Ishikawa (cell line): ENCODE measurements at regions not wholly inside any gene's neighbourhood (a gene's known extent, or its start where the extent isn't known, plus 50 kb on each side); places are given as distances from the start of the nearest gene placed in this dataset.

Experiments used
- CEBPB ChIP-seq: IDR thresholded peaks from 2 replicates; pipeline ENCODE4 v1.6.1; 2012
- CREB1 ChIP-seq: IDR thresholded peaks from 2 replicates; pipeline ENCODE4 v1.6.1; 2012; ENCODE audit warnings: low read depth
- EGR1 ChIP-seq: IDR thresholded peaks from 2 replicates; pipeline ENCODE4 v1.6.1; 2012
- EP300 ChIP-seq: IDR thresholded peaks from 2 replicates; pipeline ENCODE4 v1.6.1; 2012; ENCODE audit warnings: borderline replicate concordance
- FOXM1 ChIP-seq: IDR thresholded peaks from 2 replicates; pipeline ENCODE4 v1.6.1; 2012; ENCODE audit warnings: low read depth, borderline replicate concordance
- NFIC ChIP-seq: IDR thresholded peaks from 2 replicates; pipeline ENCODE4 v1.6.1; 2012
- RAD21 ChIP-seq: IDR thresholded peaks from 2 replicates; pipeline ENCODE4 v1.6.1; 2012; ENCODE audit warnings: low read depth
- TAF1 ChIP-seq: IDR thresholded peaks from 2 replicates; pipeline ENCODE4 v1.6.1; 2012; ENCODE audit warnings: low read depth, mild to moderate bottlenecking
- TCF12 ChIP-seq: IDR thresholded peaks from 2 replicates; pipeline ENCODE4 v1.6.1; 2012; ENCODE audit warnings: low read depth
- TEAD4 ChIP-seq: IDR thresholded peaks from 2 replicates; pipeline ENCODE4 v1.6.1; 2012
- YY1 ChIP-seq: IDR thresholded peaks from 2 replicates; pipeline ENCODE4 v1.6.1; 2012; ENCODE audit warnings: low read depth
- ZBTB7A ChIP-seq: IDR thresholded peaks from 2 replicates; pipeline ENCODE4 v1.6.1; 2012; ENCODE audit warnings: low read depth
- TF ChIP-seq, protein P1 (sequence below): IDR thresholded peaks from 2 replicates; pipeline ENCODE4 v1.6.1; 2012
- TF ChIP-seq, protein P2 (sequence below): IDR thresholded peaks from 2 replicates; pipeline ENCODE4 v1.6.1; 2012; ENCODE audit warnings: low read depth, mild to moderate bottlenecking
- TF ChIP-seq, protein P3 (sequence below): IDR thresholded peaks from 2 replicates; pipeline ENCODE4 v1.6.1; 2012

DNA sequence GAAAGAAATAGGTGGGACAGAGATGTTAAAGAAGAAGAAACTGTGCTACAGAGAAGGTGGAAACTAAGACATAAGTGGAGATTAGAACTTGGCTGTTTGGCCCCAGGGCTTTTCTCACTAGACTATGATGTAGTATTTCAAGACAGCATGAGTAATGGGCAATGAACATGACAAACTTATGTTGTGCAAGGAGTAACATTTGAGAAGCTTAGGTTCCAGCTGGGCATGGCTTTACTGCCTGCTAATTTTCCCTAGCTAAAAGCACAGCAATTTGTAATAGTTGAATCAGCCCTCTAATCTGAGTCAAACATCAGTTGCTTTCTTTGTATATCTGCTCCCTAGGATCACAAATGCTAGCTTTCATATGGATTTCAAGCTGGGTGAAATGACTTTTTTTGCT, 294.3 kb upstream of the BMP2 start:
- TF ChIP-seq FOXM1, result no peak
- TF ChIP-seq TEAD4, result no peak
- no peak for TF ChIP-seq EGR1
- TF ChIP-seq ZBTB7A, result no peak
- no peak for TF ChIP-seq TCF12
- no peak for TF ChIP-seq RAD21
- TF ChIP-seq, protein P1, sequence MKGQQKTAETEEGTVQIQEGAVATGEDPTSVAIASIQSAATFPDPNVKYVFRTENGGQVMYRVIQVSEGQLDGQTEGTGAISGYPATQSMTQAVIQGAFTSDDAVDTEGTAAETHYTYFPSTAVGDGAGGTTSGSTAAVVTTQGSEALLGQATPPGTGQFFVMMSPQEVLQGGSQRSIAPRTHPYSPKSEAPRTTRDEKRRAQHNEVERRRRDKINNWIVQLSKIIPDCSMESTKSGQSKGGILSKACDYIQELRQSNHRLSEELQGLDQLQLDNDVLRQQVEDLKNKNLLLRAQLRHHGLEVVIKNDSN, result no peak
- TF ChIP-seq, protein P2, sequence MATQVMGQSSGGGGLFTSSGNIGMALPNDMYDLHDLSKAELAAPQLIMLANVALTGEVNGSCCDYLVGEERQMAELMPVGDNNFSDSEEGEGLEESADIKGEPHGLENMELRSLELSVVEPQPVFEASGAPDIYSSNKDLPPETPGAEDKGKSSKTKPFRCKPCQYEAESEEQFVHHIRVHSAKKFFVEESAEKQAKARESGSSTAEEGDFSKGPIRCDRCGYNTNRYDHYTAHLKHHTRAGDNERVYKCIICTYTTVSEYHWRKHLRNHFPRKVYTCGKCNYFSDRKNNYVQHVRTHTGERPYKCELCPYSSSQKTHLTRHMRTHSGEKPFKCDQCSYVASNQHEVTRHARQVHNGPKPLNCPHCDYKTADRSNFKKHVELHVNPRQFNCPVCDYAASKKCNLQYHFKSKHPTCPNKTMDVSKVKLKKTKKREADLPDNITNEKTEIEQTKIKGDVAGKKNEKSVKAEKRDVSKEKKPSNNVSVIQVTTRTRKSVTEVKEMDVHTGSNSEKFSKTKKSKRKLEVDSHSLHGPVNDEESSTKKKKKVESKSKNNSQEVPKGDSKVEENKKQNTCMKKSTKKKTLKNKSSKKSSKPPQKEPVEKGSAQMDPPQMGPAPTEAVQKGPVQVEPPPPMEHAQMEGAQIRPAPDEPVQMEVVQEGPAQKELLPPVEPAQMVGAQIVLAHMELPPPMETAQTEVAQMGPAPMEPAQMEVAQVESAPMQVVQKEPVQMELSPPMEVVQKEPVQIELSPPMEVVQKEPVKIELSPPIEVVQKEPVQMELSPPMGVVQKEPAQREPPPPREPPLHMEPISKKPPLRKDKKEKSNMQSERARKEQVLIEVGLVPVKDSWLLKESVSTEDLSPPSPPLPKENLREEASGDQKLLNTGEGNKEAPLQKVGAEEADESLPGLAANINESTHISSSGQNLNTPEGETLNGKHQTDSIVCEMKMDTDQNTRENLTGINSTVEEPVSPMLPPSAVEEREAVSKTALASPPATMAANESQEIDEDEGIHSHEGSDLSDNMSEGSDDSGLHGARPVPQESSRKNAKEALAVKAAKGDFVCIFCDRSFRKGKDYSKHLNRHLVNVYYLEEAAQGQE, result no peak
- TF ChIP-seq TAF1, result no peak
- no peak for TF ChIP-seq CREB1
- TF ChIP-seq EP300, result no peak
- no peak for TF ChIP-seq CEBPB
- TF ChIP-seq, protein P3, sequence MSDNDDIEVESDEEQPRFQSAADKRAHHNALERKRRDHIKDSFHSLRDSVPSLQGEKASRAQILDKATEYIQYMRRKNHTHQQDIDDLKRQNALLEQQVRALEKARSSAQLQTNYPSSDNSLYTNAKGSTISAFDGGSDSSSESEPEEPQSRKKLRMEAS, result no peak
- no peak for TF ChIP-seq NFIC
- no peak for TF ChIP-seq YY1

DNA sequence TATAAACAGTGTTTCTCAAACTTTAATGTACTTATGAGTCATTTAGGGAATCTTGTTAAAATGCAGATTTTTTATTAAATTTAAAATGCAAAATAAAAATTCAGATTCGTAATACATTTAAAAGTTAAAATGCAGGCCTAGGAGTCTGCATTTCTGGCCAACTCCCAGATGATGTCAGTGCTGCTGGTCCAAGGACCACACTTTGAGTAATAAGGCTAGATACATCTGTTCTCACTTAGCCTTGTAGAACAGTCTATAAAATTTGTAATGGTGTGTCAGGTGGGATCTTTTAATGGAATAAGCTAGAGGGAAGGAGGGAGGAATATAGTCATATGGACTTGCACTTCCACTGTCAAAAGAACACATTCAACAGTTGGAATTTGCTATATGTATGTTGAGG, 295.6 kb upstream of the BMP2 start:
- TF ChIP-seq TCF12 (no peak), YY1 (no peak), TAF1 (no peak), CREB1 (no peak), ZBTB7A (no peak), CEBPB (no peak), NFIC (no peak), EGR1 (no peak), RAD21 (no peak), FOXM1 (no peak), TEAD4 (no peak), EP300 (no peak)
- TF ChIP-seq, protein P3, result no peak
- TF ChIP-seq, protein P2, result no peak
- TF ChIP-seq, protein P1, result no peak

DNA sequence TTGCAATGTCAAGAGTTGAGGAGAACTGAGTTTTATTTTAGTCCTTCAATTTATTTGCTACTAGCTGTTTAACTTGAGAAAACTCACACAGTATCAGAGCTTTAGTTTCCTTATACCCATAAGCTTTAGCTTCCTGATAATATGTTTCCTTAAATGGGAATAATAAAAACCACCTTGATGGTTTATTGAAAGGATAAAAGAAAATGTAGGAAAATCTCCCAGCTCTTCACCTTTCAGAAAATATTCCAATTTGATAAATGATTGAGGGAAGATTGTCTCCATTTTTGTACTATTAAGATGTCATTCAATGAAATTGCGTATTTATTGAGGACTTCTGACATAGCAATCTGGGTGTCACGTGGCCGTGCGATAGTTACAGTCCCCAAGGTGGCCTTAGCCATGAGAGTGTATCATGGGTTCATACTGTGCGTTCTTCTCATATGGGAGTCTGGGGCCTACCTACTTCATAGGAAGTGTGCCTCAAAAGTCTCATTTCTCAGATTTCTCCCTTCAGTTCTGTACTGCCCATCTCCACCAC, 296.3 kb upstream of the BMP2 start:
- TF ChIP-seq, protein P3, result no peak
- TF ChIP-seq CEBPB, result no peak
- no peak for TF ChIP-seq TCF12
- no peak for TF ChIP-seq YY1
- no peak for TF ChIP-seq ZBTB7A
- TF ChIP-seq FOXM1, result no peak
- TF ChIP-seq NFIC, result no peak
- no peak for TF ChIP-seq RAD21
- TF ChIP-seq, protein P2, result no peak
- no peak for TF ChIP-seq TEAD4
- TF ChIP-seq, protein P1, result no peak
- TF ChIP-seq EP300, result no peak
- no peak for TF ChIP-seq EGR1
- TF ChIP-seq TAF1, result no peak
- TF ChIP-seq CREB1, result no peak
